NCI-H446 treated with DMSO at 0.1 percent for 48 hours (cell line): ENCODE measurements at regions not wholly inside any gene's neighbourhood (a gene's known extent, or its start where the extent isn't known, plus 50 kb on each side); places are given as distances from the start of the nearest gene placed in this dataset.
"Not testable (repeated sequence)": the region's sequence is repeated elsewhere in the genome, so short reads cannot be mapped to it uniquely, and the experiment has no call there.

Source experiments
- DNase-seq: peaks from one replicate; lab custom pipeline; 2025; lab: John Stamatoyannopoulos, UW

GRCh38 chr9:82789155-82789824 is 273.7 kb downstream of the RASEF start:
- no peak for DNase-seq

GRCh38 chr9:82790875-82791274 is 272.1 kb downstream of the RASEF start:
- DNase-seq: no peak

GRCh38 chr9:82791692-82792091 is 271.2 kb downstream of the RASEF start:
- DNase-seq: no peak

- peak; percentile 8 for DNase-seq
These were observed 265.4 kb downstream of the RASEF start for GRCh38 chr9:82797534-82797933.

GRCh38 chr9:82799286-82799685 is 263.7 kb downstream of the RASEF start:
- no peak for DNase-seq

GRCh38 chr9:82805027-82805426 is 257.9 kb downstream of the RASEF start:
- no peak for DNase-seq

GRCh38 chr9:82808478-82808877 is 254.5 kb downstream of the RASEF start:
- no peak for DNase-seq

GRCh38 chr9:82810915-82811314 is 252.0 kb downstream of the RASEF start:
- DNase-seq: no peak

- DNase-seq: no peak
These were observed 243.7 kb downstream of the RASEF start for GRCh38 chr9:82819260-82819659.

GRCh38 chr9:82820186-82820585 is 242.8 kb downstream of the RASEF start:
- DNase-seq: no peak

GRCh38 chr9:82829818-82830217 is 233.1 kb downstream of the RASEF start:
- no peak for DNase-seq

- DNase-seq: no peak
These were observed 197.4 kb downstream of the RASEF start for GRCh38 chr9:82865524-82865923.

GRCh38 chr9:82880336-82881050 is 182.4 kb downstream of the RASEF start:
- no peak for DNase-seq

GRCh38 chr9:82882138-82882537 is 180.8 kb downstream of the RASEF start:
- DNase-seq: no peak

GRCh38 chr9:82882748-82883147 is 180.2 kb downstream of the RASEF start:
- no peak for DNase-seq

- no peak for DNase-seq
These were observed 179.5 kb downstream of the RASEF start for GRCh38 chr9:82883436-82883835.

- DNase-seq: not testable (repeated sequence)
These were observed 179.0 kb downstream of the RASEF start for GRCh38 chr9:82883974-82884373.

- no peak for DNase-seq
These were observed 172.5 kb downstream of the RASEF start for GRCh38 chr9:82890401-82890800.

- DNase-seq: no peak
These were observed 172.1 kb downstream of the RASEF start for GRCh38 chr9:82890865-82891264.

GRCh38 chr9:82891321-82891720 is 171.6 kb downstream of the RASEF start:
- no peak for DNase-seq

GRCh38 chr9:82893549-82893948 is 169.4 kb downstream of the RASEF start:
- no peak for DNase-seq

GRCh38 chr9:82894548-82894947 is 168.4 kb downstream of the RASEF start:
- no peak for DNase-seq

GRCh38 chr9:82894961-82895821 is 167.8 kb downstream of the RASEF start:
- no peak for DNase-seq
